Retinal pigment epithelial cell (primary cell): ENCODE measurements at regions not wholly inside any gene's neighbourhood (a gene's known extent, or its start where the extent isn't known, plus 50 kb on each side); places are given as distances from the start of the nearest gene placed in this dataset.
A peak's percentile ranks its signal among the peaks of the same experiment; 100 is the strongest.

Experiments used
- DNase-seq: peaks from one replicate; pipeline ENCODE4 v3.0.0-alpha.2; 2010; ENCODE audit warnings: low read depth
- H3K4me3 ChIP-seq: 2 replicates; pipeline ENCODE4 v1.5.1; 2011; ENCODE audit warnings: mild to moderate bottlenecking, low read length, control low read depth, moderate library complexity
- TF ChIP-seq, protein P1 (sequence below): conservative IDR thresholded peaks from 2 replicates; pipeline ENCODE4 v1.5.1; 2011; ENCODE audit warnings: low read depth, low read length, control low read depth, inconsistent platforms

DNA sequence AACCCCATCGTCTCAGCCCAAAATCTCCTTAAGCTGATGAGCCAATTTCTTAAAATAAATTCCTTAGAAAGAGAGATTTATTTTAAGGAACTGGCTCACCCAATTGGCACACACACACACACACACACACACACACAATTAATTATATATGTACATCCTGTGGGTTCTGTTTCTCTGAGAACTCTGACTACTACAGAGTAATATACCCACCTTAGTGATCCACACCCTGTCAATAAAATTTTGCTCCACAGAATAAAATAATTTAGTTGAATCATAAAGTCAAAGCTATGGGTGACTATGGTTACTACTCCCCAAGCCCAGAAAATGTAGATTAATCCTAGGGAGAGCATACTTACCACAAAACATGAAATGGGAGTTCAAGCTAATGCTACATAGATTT lies 131.0 kb downstream of the DMAC1 start:
- H3K4me3 ChIP-seq: no peak overlapping the region
- TF ChIP-seq, protein P1, sequence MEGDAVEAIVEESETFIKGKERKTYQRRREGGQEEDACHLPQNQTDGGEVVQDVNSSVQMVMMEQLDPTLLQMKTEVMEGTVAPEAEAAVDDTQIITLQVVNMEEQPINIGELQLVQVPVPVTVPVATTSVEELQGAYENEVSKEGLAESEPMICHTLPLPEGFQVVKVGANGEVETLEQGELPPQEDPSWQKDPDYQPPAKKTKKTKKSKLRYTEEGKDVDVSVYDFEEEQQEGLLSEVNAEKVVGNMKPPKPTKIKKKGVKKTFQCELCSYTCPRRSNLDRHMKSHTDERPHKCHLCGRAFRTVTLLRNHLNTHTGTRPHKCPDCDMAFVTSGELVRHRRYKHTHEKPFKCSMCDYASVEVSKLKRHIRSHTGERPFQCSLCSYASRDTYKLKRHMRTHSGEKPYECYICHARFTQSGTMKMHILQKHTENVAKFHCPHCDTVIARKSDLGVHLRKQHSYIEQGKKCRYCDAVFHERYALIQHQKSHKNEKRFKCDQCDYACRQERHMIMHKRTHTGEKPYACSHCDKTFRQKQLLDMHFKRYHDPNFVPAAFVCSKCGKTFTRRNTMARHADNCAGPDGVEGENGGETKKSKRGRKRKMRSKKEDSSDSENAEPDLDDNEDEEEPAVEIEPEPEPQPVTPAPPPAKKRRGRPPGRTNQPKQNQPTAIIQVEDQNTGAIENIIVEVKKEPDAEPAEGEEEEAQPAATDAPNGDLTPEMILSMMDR: no peak

GRCh38 chr9:7665874-7666273 lies 133.7 kb downstream of the DMAC1 start:
- H3K4me3 ChIP-seq: no peak overlapping the region
- TF ChIP-seq, protein P1: no peak
- DNase-seq: no peak

More for the DNA sequence above, 131.0 kb downstream of the DMAC1 start:
- no peak for DNase-seq

DNA sequence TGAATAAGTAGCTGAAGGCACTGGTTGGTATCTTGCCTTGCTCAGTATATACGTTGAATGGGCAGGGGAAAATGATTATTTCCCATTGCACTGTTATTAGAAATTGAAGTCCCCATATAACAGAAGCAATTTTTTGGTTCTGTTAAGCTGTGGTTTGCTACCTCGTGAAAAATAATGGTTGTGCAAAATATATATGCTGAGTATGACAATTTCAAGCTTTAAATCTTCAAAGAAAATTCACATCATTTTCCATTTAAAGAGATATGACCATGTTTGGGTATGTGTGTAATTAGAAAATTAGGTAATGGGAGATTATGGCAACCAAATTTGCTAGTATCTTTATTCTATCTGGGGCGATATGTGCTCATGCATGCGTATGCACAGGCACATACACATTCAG lies 139.8 kb downstream of the DMAC1 start:
- no peak overlapping the region for H3K4me3 ChIP-seq
- TF ChIP-seq, protein P1: no peak
- DNase-seq: no peak

DNA sequence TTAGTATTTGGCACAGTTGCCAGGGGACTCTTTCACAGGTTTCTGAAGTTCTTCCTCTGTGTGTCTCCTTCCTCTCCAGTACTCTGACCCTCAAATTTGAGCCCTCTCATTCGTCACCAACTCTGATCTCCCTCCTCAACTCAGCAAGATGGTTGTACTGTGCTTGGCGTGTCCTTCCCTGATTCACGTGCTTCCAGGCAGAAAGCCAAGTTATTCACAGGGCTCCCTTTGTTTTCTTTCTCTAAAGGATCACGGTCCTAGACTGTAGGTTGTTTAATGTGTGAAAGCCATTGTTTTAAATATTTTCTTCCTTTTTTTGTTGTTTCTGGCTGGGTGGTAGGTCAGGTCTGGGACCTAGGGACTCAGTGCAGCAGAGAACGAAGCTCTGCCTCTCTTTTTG lies 142.9 kb downstream of the DMAC1 start:
- TF ChIP-seq, protein P1: no peak
- no peak overlapping the region for H3K4me3 ChIP-seq
- DNase-seq: peak; percentile 55

DNA sequence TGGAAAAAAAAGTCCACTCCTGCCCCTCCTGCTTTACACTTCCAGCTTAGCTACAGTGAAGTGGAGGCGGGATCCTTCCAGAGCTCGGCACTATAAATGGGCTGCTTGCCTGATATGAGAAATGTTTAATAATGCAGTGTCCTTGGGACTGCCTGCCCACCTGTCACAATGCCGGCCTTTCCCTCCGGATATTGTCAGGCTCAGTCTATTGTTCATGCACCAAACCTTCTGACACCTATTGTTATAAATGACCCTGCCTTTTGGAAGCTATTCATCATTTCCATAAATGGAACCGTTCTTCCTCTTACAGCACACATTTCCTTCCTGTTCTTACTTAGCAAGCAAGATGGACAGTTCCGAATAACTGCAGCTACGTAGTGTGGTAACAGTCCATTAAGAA lies 146.3 kb downstream of the DMAC1 start:
- H3K4me3 ChIP-seq: no peak overlapping the region
- DNase-seq: no peak
- TF ChIP-seq, protein P1: no peak

- DNase-seq: no peak
- H3K4me3 ChIP-seq: no peak overlapping the region
- TF ChIP-seq, protein P1: no peak
Observed at GRCh38 chr9:7640231-7640630, 159.3 kb downstream of the DMAC1 start.

DNA sequence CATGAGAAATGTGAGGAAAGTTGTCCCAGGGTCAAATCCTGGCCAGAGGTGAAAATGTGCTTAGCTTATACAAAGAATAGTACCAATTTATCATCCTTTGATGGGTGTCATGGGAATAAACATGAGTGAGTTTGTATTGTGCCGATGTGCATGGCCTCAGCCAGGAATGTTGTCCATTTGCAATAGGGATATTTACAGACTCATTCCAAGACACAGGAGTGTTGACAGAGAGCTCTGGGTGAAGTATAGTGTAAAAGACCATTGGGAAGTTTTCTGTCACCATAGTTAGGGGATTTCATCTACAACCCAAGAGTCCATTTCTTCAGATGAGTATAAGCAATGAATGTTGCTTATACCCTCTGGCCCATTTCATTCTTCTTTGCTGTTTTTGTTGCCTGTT lies 160.1 kb downstream of the DMAC1 start:
- no peak overlapping the region for H3K4me3 ChIP-seq
- TF ChIP-seq, protein P1: no peak
- no peak for DNase-seq
